HG02973 (cell line): ENCODE measurements at regions not wholly inside any gene's neighbourhood (a gene's known extent, or its start where the extent isn't known, plus 50 kb on each side); places are given as distances from the start of the nearest gene placed in this dataset.

Experiments used
- ATAC-seq: cut with Tn5 transposase; IDR thresholded peaks from one replicate; pipeline ENCODE4 v1.9.1; 2021; ENCODE audit warnings: moderate library complexity; ENCODE audit not compliant: unreplicated experiment

- no peak for ATAC-seq
These were observed 139.5 kb upstream of the NDUFV2 start for GRCh38 chr18:8962855-8963635.

DNA sequence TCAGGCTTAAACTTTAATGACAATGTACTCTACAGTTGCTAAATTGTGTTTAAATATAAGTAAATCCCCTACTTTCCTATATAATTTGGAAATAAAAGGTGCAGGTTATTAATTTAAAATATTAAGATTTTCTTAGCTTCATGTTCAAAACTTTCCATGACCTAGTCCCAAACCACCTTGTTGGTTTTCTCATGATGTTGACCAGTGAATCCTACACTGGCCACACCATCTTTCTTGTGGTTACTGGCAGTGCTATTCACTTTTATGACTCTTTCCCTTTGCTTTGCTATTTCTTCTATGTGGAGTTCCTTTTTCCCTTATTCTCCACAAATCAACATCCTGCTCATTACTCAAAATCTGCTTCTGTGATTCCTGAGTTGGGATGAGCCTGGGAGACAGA, 138.6 kb upstream of the NDUFV2 start:
- no peak for ATAC-seq

- no peak for ATAC-seq
These were observed 137.1 kb upstream of the NDUFV2 start for GRCh38 chr18:8965398-8965797.

- no peak for ATAC-seq
These were observed 135.7 kb upstream of the NDUFV2 start for GRCh38 chr18:8966821-8967220.

DNA sequence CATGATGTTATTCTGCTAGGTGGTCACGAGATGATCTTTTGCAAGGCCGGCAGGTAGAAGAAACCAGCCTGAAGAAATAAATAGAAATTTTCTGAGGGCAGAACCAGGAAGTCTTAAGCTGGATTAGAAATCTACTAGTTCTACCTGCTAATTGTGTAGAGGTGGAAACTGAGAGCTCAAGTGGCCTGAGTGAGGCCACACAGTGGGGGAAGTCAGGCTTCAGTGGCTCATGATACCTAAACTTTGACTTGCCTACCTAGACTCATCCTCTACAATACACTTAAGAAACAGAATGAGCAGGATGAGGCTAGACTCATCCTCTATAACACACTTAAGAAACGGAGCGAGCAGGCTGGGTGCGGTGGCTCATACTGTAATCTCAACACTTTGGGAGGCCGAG, 134.9 kb upstream of the NDUFV2 start:
- ATAC-seq = no peak

DNA sequence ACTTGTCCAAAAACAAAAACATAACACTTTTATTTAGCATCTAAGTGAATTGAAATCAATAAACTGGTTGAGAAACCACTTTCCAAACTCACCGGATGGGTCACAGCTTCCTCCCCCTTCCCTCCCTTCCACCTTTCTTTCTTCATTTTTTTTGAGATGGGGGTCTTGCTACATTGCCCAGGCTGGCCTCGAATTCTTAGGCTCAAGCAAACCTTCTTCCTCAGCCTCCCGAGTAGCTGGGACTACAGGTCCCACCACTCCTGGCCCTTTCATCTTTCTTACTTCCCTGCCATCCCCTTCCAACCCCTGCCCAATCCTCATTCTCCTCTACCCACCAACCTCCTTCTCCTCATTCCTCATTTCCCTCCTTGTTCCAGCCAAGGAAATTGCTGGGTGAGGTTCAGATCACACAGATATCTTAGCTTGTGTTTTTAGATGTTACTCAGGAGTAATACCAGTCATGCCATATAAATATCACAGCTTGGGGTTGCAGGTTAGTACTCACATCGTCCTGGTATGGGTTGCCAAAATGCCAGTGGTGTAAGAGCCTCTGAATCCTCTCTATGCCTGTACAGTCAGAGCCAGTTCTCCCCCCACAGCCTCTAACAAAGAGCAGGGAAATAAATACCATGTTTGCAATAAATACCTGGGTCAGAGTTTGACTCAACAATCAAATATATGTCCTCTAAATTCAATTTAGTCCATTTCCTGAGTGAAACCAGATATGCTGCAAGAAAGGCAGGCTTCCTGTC, 132.7 kb upstream of the NDUFV2 start:
- no peak for ATAC-seq

- no peak for ATAC-seq
These were observed 131.7 kb upstream of the NDUFV2 start for GRCh38 chr18:8970843-8971242.

GRCh38 chr18:8972116-8972515, 130.4 kb upstream of the NDUFV2 start:
- no peak for ATAC-seq

DNA sequence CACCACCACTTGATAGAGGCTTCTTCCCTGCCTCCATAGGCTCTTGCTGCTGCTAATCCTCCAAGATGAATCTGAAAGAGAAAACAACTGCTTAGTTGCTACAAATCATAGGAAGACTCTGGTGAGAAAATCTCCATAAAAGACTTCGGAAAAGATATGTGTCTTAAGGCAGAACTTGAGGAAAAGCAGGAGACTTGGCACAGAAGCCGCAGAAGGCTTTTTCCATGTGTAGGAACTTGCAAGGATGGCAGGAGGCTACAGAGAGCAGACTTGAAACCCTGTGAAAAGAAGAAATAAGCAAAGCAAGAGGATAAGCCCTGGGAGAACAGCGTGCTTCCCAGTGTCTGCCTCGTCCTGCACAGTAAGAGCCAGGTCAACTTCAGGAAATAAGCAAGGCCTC, 128.2 kb upstream of the NDUFV2 start:
- no peak for ATAC-seq

DNA sequence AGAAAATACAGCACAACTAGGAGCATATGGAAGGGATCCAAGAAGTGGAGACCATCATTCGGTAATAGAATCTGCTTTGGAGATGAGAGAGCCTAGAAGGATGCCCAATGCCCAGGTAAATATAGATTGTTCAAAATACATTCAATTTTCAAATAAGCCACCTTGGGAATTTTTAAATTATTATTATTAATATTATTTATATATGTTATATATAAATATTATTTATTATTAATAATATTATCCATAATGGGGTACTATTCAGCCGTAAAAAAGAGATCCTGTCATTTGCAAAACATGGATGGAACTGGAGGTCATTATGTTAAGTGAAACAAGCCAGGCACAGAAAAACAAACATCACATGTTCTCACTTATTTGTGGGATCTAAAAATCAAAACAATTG, 127.8 kb upstream of the NDUFV2 start:
- ATAC-seq = no peak

DNA sequence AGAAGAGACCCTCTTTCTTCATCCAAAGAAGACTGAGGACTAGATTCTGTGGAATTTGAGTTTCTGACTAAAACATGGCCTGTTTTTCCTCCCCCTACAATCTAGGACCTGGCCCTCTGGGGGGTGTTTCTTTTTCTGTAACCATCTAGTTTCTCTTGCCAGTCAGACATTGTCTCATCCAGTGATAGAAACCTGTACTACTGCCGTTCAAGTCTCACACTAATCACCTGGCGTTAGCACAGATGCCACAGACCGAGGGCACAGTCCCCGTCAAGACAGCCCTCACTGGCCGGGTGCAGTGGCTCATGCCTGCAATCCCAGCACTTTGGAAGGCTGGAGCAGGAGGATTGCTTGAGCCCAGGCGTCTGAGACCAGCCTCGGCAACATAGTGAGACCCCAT, 126.9 kb upstream of the NDUFV2 start:
- ATAC-seq = no peak

DNA sequence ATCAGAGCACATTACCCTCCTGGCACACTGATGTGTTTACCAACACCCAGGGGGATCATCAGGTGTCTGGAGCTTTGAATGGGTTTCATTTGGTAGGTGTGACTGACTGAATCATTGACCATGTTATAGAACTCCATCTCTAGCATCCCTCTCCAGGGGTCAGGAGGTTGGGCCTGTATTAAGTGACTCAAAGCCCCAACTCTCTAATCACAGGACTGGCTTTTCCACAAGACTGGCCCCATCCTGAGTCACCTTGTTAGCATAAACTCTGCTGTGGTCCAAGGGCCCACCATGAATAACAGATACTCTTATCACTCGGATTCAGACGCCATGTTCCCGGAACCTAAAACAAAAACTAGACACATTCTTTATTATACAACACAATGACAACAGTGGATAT, 125.9 kb upstream of the NDUFV2 start:
- ATAC-seq = no peak

GRCh38 chr18:8977166-8977565, 125.3 kb upstream of the NDUFV2 start:
- no peak for ATAC-seq

DNA sequence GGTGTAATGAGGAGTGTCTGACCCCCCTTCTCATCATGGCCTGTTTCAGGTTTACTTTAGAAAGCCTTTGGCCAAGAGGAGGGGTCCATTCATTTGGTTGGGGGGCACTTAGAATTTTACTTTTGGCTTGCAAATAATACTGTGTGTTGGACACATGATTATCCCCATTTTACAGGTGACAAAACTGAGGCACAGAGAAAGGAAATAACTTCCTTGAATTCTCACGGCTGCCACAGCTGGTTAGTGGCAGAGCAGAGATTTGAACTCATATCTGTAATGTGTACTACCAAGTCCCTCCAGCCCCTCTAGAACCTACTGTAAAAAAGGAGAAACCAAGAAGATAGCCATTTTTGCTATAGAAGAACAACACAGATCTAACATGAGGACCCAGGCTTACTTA, 124.8 kb upstream of the NDUFV2 start:
- no peak for ATAC-seq

DNA sequence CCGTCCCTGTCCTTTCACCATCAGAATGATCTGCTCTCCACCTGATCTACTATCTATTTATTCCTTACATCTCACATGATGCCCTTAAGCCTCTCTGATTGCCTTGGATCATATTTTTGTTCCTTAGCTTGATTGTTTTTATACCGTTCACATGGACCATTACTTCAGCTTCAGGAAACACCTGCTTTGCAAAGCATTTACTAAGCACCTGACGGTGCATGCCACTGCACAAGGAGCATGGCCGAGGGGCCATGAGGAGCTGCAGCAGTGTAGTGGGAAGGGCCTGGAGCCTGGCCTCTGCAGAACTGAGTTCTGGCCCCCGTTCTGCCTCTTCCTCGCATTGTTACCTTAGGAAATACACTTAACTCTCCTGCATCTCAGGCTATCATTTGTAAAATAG, 124.1 kb upstream of the NDUFV2 start:
- ATAC-seq = no peak

GRCh38 chr18:8979258-8979988, 123.1 kb upstream of the NDUFV2 start:
- no peak for ATAC-seq

DNA sequence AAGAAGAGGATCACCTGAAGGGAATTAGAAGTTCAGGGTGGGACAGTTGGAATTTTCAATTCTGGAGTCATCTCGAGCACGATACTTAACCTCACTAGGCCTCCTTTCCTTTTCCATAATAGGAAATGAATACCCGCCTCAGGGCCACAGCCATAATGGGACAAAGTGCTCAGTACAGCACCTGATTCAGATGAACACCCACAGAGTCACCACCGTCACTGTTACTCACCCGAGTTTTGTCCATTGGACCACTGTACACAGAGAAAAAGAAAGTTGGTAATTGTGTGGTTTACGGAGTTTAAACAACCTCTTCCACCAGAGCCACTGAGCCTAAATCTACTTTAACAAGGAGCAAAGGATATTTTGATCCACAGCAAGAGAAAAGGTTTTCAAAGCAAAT, 122.0 kb upstream of the NDUFV2 start:
- ATAC-seq = no peak

DNA sequence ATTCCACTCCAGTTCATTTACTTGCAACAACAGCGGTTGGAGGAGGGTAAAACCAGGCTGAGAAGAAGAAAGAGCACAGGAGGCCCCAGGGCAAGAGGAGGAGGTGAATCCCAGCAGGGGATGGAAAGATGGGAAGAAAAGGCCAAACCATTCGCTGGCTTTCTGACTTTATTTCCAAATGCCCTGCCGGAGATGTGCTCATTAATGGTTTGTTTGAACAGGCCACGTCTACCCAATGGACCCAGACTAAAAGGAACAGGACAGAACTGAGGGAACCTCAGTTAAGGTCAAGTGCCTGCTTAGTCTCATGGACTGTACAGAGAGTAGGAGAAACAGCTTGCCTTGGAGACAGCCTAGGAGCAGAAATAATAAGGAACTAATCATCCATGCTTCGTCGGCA, 121.6 kb upstream of the NDUFV2 start:
- ATAC-seq = no peak

GRCh38 chr18:8982416-8983183, 119.9 kb upstream of the NDUFV2 start:
- no peak for ATAC-seq

GRCh38 chr18:8983195-8983594, 119.3 kb upstream of the NDUFV2 start:
- no peak for ATAC-seq

GRCh38 chr18:8984131-8984721, 118.3 kb upstream of the NDUFV2 start:
- ATAC-seq = no peak
